Thoracic aorta (tissue), 2 donors: ENCODE measurements at regions not wholly inside any gene's neighbourhood (a gene's known extent, or its start where the extent isn't known, plus 50 kb on each side); places are given as distances from the start of the nearest gene placed in this dataset.

Experiments
- ATAC-seq: fragments of 150-250 bp; one replicate; pipeline ENCODE4 v1.8.0; 2017; ENCODE audit warnings: low read depth; ENCODE audit not compliant: insufficient number of reproducible peaks, low FRiP score
- DNase-seq: peaks from one replicate; pipeline ENCODE4 v3.0.0-alpha.2; 2020; ENCODE audit warnings: low spot score
- H3K27ac ChIP-seq, 2 donors: fragments of 200-600 bp; sonication (generic); 1 replicate in 1 of 2; 2 replicates in 1 of 2; pipeline ENCODE4 v1.5.1; 2016; ENCODE audit warnings: mild to moderate bottlenecking in 2 of 2, moderate library complexity in 2 of 2
- H3K27me3 ChIP-seq: fragments of 200-600 bp; sonication (generic); replicated peaks from 2 replicates; pipeline ENCODE4 v1.6.0; 2016; ENCODE audit warnings: mild to moderate bottlenecking; ENCODE audit not compliant: insufficient read depth
- H3K36me3 ChIP-seq: fragments of 200-600 bp; sonication (generic); one replicate; pipeline ENCODE4 v1.5.1; 2016
- H3K4me1 ChIP-seq, 2 donors: fragments of 200-600 bp; sonication (generic); 1 replicate in 1 of 2; 2 replicates in 1 of 2; pipeline versions ENCODE4 v1.5.1 to v1.6.0; 2016; ENCODE audit warnings: low read depth in 2 of 2, mild to moderate bottlenecking in 1 of 2; ENCODE audit not compliant: control insufficient read depth in 1 of 2
- H3K4me3 ChIP-seq: fragments of 200-600 bp; sonication (generic); 2 replicates; pipeline ENCODE4 v1.5.1; 2016; ENCODE audit warnings: mild to moderate bottlenecking
- H3K9me3 ChIP-seq: fragments of 200-600 bp; sonication (generic); 2 replicates; pipeline ENCODE4 v1.5.1; 2016
- TF ChIP-seq, protein P1 (sequence below): fragments of 200-600 bp; sonication (generic); IDR thresholded peaks from one replicate; pipeline ENCODE4 v1.5.1; 2019; ENCODE audit warnings: antibody characterized with exemption

DNA sequence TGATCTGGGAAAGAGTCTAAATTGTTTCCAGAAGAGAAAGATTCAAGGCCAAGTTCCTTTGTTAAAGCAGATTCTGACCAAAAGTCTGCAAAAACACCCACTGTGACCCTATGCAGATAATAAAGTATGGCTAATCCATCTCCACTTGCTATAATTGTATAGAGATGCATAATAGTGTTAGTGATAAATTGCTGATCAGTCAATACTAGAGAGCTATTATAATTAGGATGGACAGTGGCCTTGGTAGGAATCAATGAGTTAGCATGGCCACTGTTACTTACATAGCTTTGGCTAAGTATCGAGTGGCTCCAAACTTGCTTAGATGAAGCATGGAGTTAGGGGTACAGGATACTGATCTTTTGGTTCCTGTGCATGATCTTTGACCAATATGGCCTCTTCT is 683.4 kb upstream of the MEF2C start:
- ATAC-seq (no peak), DNase-seq (no peak)
- no peaks in the 10 kb centered on the region for H3K4me1 ChIP-seq
- H3K27me3 ChIP-seq: no peaks in the 10 kb centered on the region
- no peaks in the 10 kb centered on the region for H3K9me3 ChIP-seq
- TF ChIP-seq, protein P1, sequence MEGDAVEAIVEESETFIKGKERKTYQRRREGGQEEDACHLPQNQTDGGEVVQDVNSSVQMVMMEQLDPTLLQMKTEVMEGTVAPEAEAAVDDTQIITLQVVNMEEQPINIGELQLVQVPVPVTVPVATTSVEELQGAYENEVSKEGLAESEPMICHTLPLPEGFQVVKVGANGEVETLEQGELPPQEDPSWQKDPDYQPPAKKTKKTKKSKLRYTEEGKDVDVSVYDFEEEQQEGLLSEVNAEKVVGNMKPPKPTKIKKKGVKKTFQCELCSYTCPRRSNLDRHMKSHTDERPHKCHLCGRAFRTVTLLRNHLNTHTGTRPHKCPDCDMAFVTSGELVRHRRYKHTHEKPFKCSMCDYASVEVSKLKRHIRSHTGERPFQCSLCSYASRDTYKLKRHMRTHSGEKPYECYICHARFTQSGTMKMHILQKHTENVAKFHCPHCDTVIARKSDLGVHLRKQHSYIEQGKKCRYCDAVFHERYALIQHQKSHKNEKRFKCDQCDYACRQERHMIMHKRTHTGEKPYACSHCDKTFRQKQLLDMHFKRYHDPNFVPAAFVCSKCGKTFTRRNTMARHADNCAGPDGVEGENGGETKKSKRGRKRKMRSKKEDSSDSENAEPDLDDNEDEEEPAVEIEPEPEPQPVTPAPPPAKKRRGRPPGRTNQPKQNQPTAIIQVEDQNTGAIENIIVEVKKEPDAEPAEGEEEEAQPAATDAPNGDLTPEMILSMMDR: no peak
- no peak overlapping the region for H3K27ac ChIP-seq
- no peak overlapping the region for H3K4me3 ChIP-seq
- H3K36me3 ChIP-seq: no peaks in the 10 kb centered on the region

DNA sequence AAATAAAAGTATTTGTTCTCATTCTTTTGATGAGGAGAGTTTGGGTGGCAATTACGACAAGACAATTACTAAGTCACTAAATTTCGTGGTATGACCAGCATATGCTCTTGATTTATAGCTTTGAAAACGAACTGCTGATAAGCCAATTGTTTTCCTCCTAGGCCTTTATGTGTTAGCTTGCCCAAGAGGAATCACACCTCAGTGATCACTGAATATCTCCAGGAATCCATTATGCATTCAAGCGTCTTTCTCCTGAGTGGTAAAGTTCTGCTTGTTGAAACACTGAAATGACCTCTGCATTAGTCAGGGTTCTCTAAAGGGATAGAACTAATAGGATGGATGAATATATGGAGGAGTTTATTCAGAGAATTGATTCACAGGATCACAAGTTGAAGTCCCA is 677.7 kb upstream of the MEF2C start:
- H3K36me3 ChIP-seq: no peaks in the 10 kb centered on the region

GRCh38 chr5:89556215-89556913 is 673.4 kb upstream of the MEF2C start:
- no peaks in the 10 kb centered on the region for H3K9me3 ChIP-seq
- TF ChIP-seq, protein P1: no peak
- no peak overlapping the region for H3K4me3 ChIP-seq
- ATAC-seq (no peak), DNase-seq (no peak)
- H3K4me1 ChIP-seq: no peaks in the 10 kb centered on the region
- no peak overlapping the region for H3K27ac ChIP-seq
- H3K27me3 ChIP-seq: no peaks in the 10 kb centered on the region
- no peaks in the 10 kb centered on the region for H3K36me3 ChIP-seq

More for the DNA sequence above, 677.7 kb upstream of the MEF2C start:
- no peaks in the 10 kb centered on the region for H3K4me1 ChIP-seq
- DNase-seq: no peak
- no peaks in the 10 kb centered on the region for H3K9me3 ChIP-seq
- no peaks in the 10 kb centered on the region for H3K27me3 ChIP-seq
- no peak overlapping the region for H3K27ac ChIP-seq
- no peak for ATAC-seq
- no peak overlapping the region for H3K4me3 ChIP-seq
- TF ChIP-seq, protein P1: no peak

- Histone ChIP-seq H3K27ac (no peak overlapping the region), H3K36me3 (no peaks in the 10 kb centered on the region), H3K27me3 (no peaks in the 10 kb centered on the region), H3K4me3 (no peak overlapping the region), H3K9me3 (no peaks in the 10 kb centered on the region), H3K4me1 (peaks cover 0 to 2% of the 10 kb centered on the region in 2 donors)
- DNase-seq: no peak
- TF ChIP-seq, protein P1: no peak
- no peak for ATAC-seq
These were observed 663.7 kb upstream of the MEF2C start for GRCh38 chr5:89546657-89547056.

- Histone ChIP-seq H3K4me3 (no peak overlapping the region), H3K4me1 (peaks cover 0 to 2% of the 10 kb centered on the region in 2 donors), H3K36me3 (no peaks in the 10 kb centered on the region), H3K9me3 (no peaks in the 10 kb centered on the region), H3K27me3 (no peaks in the 10 kb centered on the region), H3K27ac (no peak overlapping the region)
- TF ChIP-seq, protein P1: no peak
- ATAC-seq (no peak), DNase-seq (no peak)
These were observed 662.6 kb upstream of the MEF2C start for GRCh38 chr5:89545626-89546025.
